22Rv1 (cell line): ENCODE measurements at regions not wholly inside any gene's neighbourhood (a gene's known extent, or its start where the extent isn't known, plus 50 kb on each side); places are given as distances from the start of the nearest gene placed in this dataset.
"Not testable (repeated sequence)": the region's sequence is repeated elsewhere in the genome, so short reads cannot be mapped to it uniquely, and the experiment has no call there.

Experiments
- H3K27ac ChIP-seq: fragments of 450-650 bp; 2 replicates; pipeline ENCODE4 v1.5.1; 2017
- CTCF ChIP-seq: fragments of 450-650 bp; IDR thresholded peaks from 2 replicates; pipeline ENCODE4 v1.5.1; 2017; ENCODE audit warnings: mild to moderate bottlenecking
- ZFX ChIP-seq: fragments of 450-650 bp; IDR thresholded peaks from 2 replicates; pipeline ENCODE4 v1.6.1; 2017; ENCODE audit warnings: antibody characterized with exemption, borderline replicate concordance

GRCh38 chr2:207229161-207229560 is 63.4 kb upstream of the KLF7 start:
- TF ChIP-seq CTCF (no peak), ZFX (no peak)
- no peak overlapping the region for H3K27ac ChIP-seq

- no peak overlapping the region for H3K27ac ChIP-seq
- TF ChIP-seq CTCF (peak; percentile 81), ZFX (no peak)
Measured at GRCh38 chr2:207230261-207231105, 64.7 kb upstream of the KLF7 start.

- H3K27ac ChIP-seq: no peak overlapping the region
- TF ChIP-seq CTCF: no peak
- no peak for TF ChIP-seq ZFX
Measured at GRCh38 chr2:207231106-207231865, 65.5 kb upstream of the KLF7 start.

- no peak overlapping the region for H3K27ac ChIP-seq
- TF ChIP-seq CTCF (no peak), ZFX (no peak)
Measured at GRCh38 chr2:207231967-207232366, 66.2 kb upstream of the KLF7 start.

GRCh38 chr2:207233141-207233540 is 67.4 kb upstream of the KLF7 start:
- not testable (repeated sequence) for H3K27ac ChIP-seq

- TF ChIP-seq CTCF: no peak
- TF ChIP-seq ZFX: no peak
- H3K27ac ChIP-seq: no peak overlapping the region
Measured at GRCh38 chr2:207233731-207234130, 68.0 kb upstream of the KLF7 start.

- no peak overlapping the region for H3K27ac ChIP-seq
- no peak for TF ChIP-seq ZFX
- no peak for TF ChIP-seq CTCF
Measured at GRCh38 chr2:207235621-207236020, 69.9 kb upstream of the KLF7 start.
